Psoas muscle (tissue), 7 donors: ENCODE measurements at regions not wholly inside any gene's neighbourhood (a gene's known extent, or its start where the extent isn't known, plus 50 kb on each side); places are given as distances from the start of the nearest gene placed in this dataset.

Source experiments
- ATAC-seq, 4 donors: fragments of 200-7000 bp; cut with Tn5 transposase; one replicate each; pipeline ENCODE4 v1.9.1; 2020; ENCODE audit warnings: moderate library complexity in 3 of 4, mild to moderate bottlenecking in 2 of 4
- DNase-seq, 2 donors: peaks; one replicate each; pipeline ENCODE4 v3.0.0-alpha.2; 2020
- H3K27ac ChIP-seq: fragments of 200-600 bp; one replicate; pipeline ENCODE4 v1.8.0; 2022
- H3K27me3 ChIP-seq, 3 donors: fragments of 200-600 bp in 1 of 3; one replicate each; pipeline versions ENCODE4 v1.6.1 to v1.8.0; 2013 to 2022; ENCODE audit warnings: low read length in 2 of 3, mild to moderate bottlenecking in 2 of 3, moderate library complexity in 1 of 3; ENCODE audit not compliant: insufficient read depth in 3 of 3
- H3K36me3 ChIP-seq, 2 donors: fragments of 200-600 bp in 1 of 2; one replicate each; pipeline versions ENCODE4 v1.6.1 to v1.8.0; 2013 to 2022; ENCODE audit warnings: low read depth in 1 of 2, mild to moderate bottlenecking in 1 of 2, moderate library complexity in 1 of 2; ENCODE audit not compliant: insufficient read depth in 1 of 2
- H3K4me1 ChIP-seq: fragments of 200-600 bp; one replicate; pipeline ENCODE4 v1.8.0; 2022
- H3K4me3 ChIP-seq: fragments of 200-600 bp; one replicate; pipeline ENCODE4 v1.8.0; 2022; ENCODE audit warnings: mild to moderate bottlenecking
- H3K9me3 ChIP-seq: fragments of 200-600 bp; one replicate; pipeline ENCODE4 v1.8.0; 2022
- CTCF ChIP-seq: fragments of 200-600 bp; IDR thresholded peaks from one replicate; pipeline ENCODE4 v1.8.0; 2022; ENCODE audit warnings: antibody characterized with exemption
- WGBS, 3 donors: extraction: QIAGEN DNeasy Blood & Tissue Kit; methylation state at CpG; one replicate each; pipeline versions ENCODE4 v1.1.6 to v1.1.7; 2013; 5-methylcytosine and 5-hydroxymethylcytosine counted together
- intact Hi-C, 2 donors: fragments of 100-400 bp; cut with DNase I; formaldehyde crosslinking; loops; one replicate each; pipeline versions ENCODE4 v1.11.0 to v1.14.2; 2022
- donor health status: healthy with polysubstance abuse.
- donor health status: DM: no; HTN: no; CAD: no; lungs with moderate emphysema.
- donor health status: Bipolar disorder and iron deficiency.
- donor health status: healthy.
- donor health status: DM: yes; HTN: yes; CAD: no.
- donor health status: DM: no; HTN: no; CAD: no.
- donor health status: DM: yes; HTN: yes; CAD: no.

GRCh38 chr2:226667736-226668135 is 131.9 kb downstream of the IRS1 start:
- TF ChIP-seq CTCF = no peak
- H3K27ac ChIP-seq = no peak overlapping the region
- H3K4me3 ChIP-seq = no peak overlapping the region
- DNase-seq = no peak
- H3K4me1 ChIP-seq = peaks cover 13% of the 10 kb centered on the region
- no peak for ATAC-seq
- no peaks in the 10 kb centered on the region for H3K27me3 ChIP-seq
- intact Hi-C loops = loop anchor here in 1 of 2 donors (10.0 kb wide), 1 partner anchor 127 kb away; the partner anchor contains the start of gene IRS1
- 66 to 75% (median 70%) methylated on average over 5 of the region's 5 CpGs for WGBS, 3 donors
- H3K9me3 ChIP-seq = no peaks in the 10 kb centered on the region
- no peaks in the 10 kb centered on the region for H3K36me3 ChIP-seq

- Histone ChIP-seq H3K9me3 (no peaks in the 10 kb centered on the region), H3K27me3 (no peaks in the 10 kb centered on the region), H3K4me1 (peaks cover 9% of the 10 kb centered on the region), H3K27ac (peak overlapping the region; percentile 27), H3K4me3 (no peak overlapping the region), H3K36me3 (no peaks in the 10 kb centered on the region)
- DNase-seq (no peak), ATAC-seq (no peak)
- TF ChIP-seq CTCF = no peak
- 63 to 64% (median 63%) methylated on average over 3 of the region's 3 CpGs for whole genome bisulfite sequencing, 3 donors
- intact Hi-C loops = loop anchor here in 1 of 2 donors (10.0 kb wide), 1 partner anchor 129 kb away; the partner anchor contains the start of gene IRS1
These were observed 134.3 kb downstream of the IRS1 start for GRCh38 chr2:226665306-226665831.

GRCh38 chr2:226664661-226665060 is 135.0 kb downstream of the IRS1 start:
- ATAC-seq = no peak
- TF ChIP-seq CTCF = no peak
- 53 to 78% (median 57%) methylated on average over 2 of the region's 2 CpGs for WGBS, 3 donors
- intact Hi-C loops = loop anchor here in 1 of 2 donors (10.0 kb wide), 1 partner anchor 130 kb away; the partner anchor contains the start of gene IRS1
- H3K9me3 ChIP-seq = no peaks in the 10 kb centered on the region
- H3K27me3 ChIP-seq = no peaks in the 10 kb centered on the region
- H3K4me3 ChIP-seq = no peak overlapping the region
- DNase-seq = no peak
- H3K4me1 ChIP-seq = peaks cover 13% of the 10 kb centered on the region
- H3K36me3 ChIP-seq = no peaks in the 10 kb centered on the region
- H3K27ac ChIP-seq = peak overlapping the region; percentile 89

- Histone ChIP-seq H3K27me3 (no peaks in the 10 kb centered on the region), H3K4me1 (peaks cover 18% of the 10 kb centered on the region), H3K27ac (peak overlapping the region; percentile 89), H3K9me3 (no peaks in the 10 kb centered on the region), H3K36me3 (no peaks in the 10 kb centered on the region), H3K4me3 (no peak overlapping the region)
- ATAC-seq = no peak
- no peak for TF ChIP-seq CTCF
- DNase-seq = no peak
- intact Hi-C loops = loop anchor here in 1 of 2 donors (10.0 kb wide), 1 partner anchor 131 kb away; the partner anchor contains the start of gene IRS1
- WGBS, 3 donors = 35 to 65% (median 60%) methylated on average over 3 of the region's 3 CpGs
These were observed 135.5 kb downstream of the IRS1 start for GRCh38 chr2:226664140-226664539.
